ENCODE measurements at regions not wholly inside any gene's neighbourhood (a gene's known extent, or its start where the extent isn't known, plus 50 kb on each side); places are given as distances from the start of the nearest gene placed in this dataset.

GRCh38 chrX:140292961-140293360 is 211.9 kb downstream of the SOX3 start:
- ChIA-PET RAD21 (ENCODE audit: low non-redundant PET in 1 of 2, low total read pairs in 2 of 2, uncharacterized antibody in 2 of 2, unreplicated experiment in 2 of 2) (no interaction called here), POLR2A (no interaction called here), CTCF (no interaction called here)
- no TSS peak for BruUV-seq (replicated peaks)
- no peak for ATAC-seq
- Histone ChIP-seq H3K9me3 (ENCODE audit: control insufficient read depth in 1 of 2, insufficient read depth in 1 of 2, low read depth in 1 of 2, low read length in 2 of 2) (no peaks in the 10 kb centered on the region), H3K9ac (ENCODE audit: low read length) (no peak overlapping the region), H2AFZ (ENCODE audit: low read depth, low read length, poor library complexity, severe bottlenecking) (no peak overlapping the region), H3K36me3 (ENCODE audit: control insufficient read depth in 1 of 2, insufficient read depth in 2 of 2, low read length in 2 of 2) (no peaks in the 10 kb centered on the region), H3K27ac (ENCODE audit: low read depth, low read length) (no peak overlapping the region), H3K4me1 (ENCODE audit: control insufficient read depth in 1 of 2, insufficient read depth in 2 of 2, low read length in 2 of 2) (no peaks in the 10 kb centered on the region), H3K27me3 (ENCODE audit: insufficient read depth, low read length) (no peaks in the 10 kb centered on the region), H3K9me2 (ENCODE audit: insufficient read depth) (no peaks in the 10 kb centered on the region), H3K4me2 (ENCODE audit: low read length) (no peak overlapping the region), H3K79me2 (ENCODE audit: insufficient read depth, low read length) (no peaks in the 10 kb centered on the region), H3K4me3 (replicated peaks in 1 of 2; ENCODE audit: low read depth in 1 of 2, low read length in 2 of 2) (no peak overlapping the region), H4K20me1 (ENCODE audit: insufficient read depth) (no peaks in the 10 kb centered on the region)
- no peak for TF ChIP-seq POLR2A (IDR thresholded peaks at IDR 0.05; ENCODE audit: borderline replicate concordance, extremely low read depth, insufficient read depth, insufficient read length)
- TF ChIP-seq JUND (IDR thresholded peaks at IDR 0.05): no peak
- no peak for TF ChIP-seq EGR1 (IDR thresholded peaks at IDR 0.05; ENCODE audit: low read depth)
- no peak for TF ChIP-seq EZH2phosphoT487 (IDR thresholded peaks at IDR 0.05; ENCODE audit: borderline replicate concordance)
- TF ChIP-seq EZH2 (IDR thresholded peaks at IDR 0.05): no peak
- no peak for TF ChIP-seq FOSL1 (IDR thresholded peaks at IDR 0.05; ENCODE audit: low read depth)
- TF ChIP-seq RAD21 (IDR thresholded peaks at IDR 0.05; ENCODE audit: low read depth): no peak
- no peak for TF ChIP-seq CTCF (IDR thresholded peaks at IDR 0.05 in 2 of 3, conservative IDR thresholded peaks at IDR 0.05 in 1 of 3; ENCODE audit: borderline replicate concordance in 1 of 3, insufficient read depth in 1 of 3, low read depth in 2 of 3, low read length in 2 of 3)
- TF ChIP-seq SIN3A (IDR thresholded peaks at IDR 0.05; ENCODE audit: low read depth): no peak
- no peak for TF ChIP-seq ZBTB33 (IDR thresholded peaks at IDR 0.05; ENCODE audit: extremely low read depth, insufficient replicate concordance, low read length)
- TF ChIP-seq TCF7L2 (IDR thresholded peaks at IDR 0.05; ENCODE audit: borderline replicate concordance, extremely low read depth, insufficient read depth, insufficient read length): no peak
- no peak for TF ChIP-seq SRF (IDR thresholded peaks at IDR 0.05; ENCODE audit: low read depth)
- TF ChIP-seq SP1 (IDR thresholded peaks at IDR 0.05; ENCODE audit: low read depth): no peak
- no peak for TF ChIP-seq REST (IDR thresholded peaks at IDR 0.05; ENCODE audit: low read depth)
- no peak for TF ChIP-seq MAX (IDR thresholded peaks at IDR 0.05)
- TF ChIP-seq ZFX (IDR thresholded peaks at IDR 0.05): no peak
- TF ChIP-seq ELF1 (IDR thresholded peaks at IDR 0.05; ENCODE audit: borderline replicate concordance, low read depth): no peak
- TF ChIP-seq ZNF274 (IDR thresholded peaks at IDR 0.05; ENCODE audit: low read depth, low read length): no peak
- DNase-seq (ENCODE audit: low read depth, low spot score): no peak
- intact Hi-C loops (cut with micrococcal nuclease): no loop called here

Data from HCT116 (cell line).